Body of pancreas (tissue), 4 donors: ENCODE measurements at regions not wholly inside any gene's neighbourhood (a gene's known extent, or its start where the extent isn't known, plus 50 kb on each side); places are given as distances from the start of the nearest gene placed in this dataset.

Experiments used
- CTCF ChIP-seq, 7 experiments: fragments of 450-650 bp in 4 of 7; fragments of 200-600 bp in 3 of 7; sonication (generic) in 3 of 7; IDR thresholded peaks; one replicate each; pipeline ENCODE4 v1.5.1; 2016 to 2019; ENCODE audit warnings: antibody characterized with exemption in 7 of 7
- POLR2A ChIP-seq, 3 donors: fragments of 450-650 bp; IDR thresholded peaks; one replicate each; pipeline ENCODE4 v1.6.1; 2016; ENCODE audit warnings: antibody characterized with exemption in 3 of 3, mild to moderate bottlenecking in 2 of 3

- TF ChIP-seq CTCF (IDR thresholded peaks at IDR 0.05) (no peak), POLR2A (IDR thresholded peaks at IDR 0.05) (no peak)
Observed at GRCh38 chr4:129707949-129708348, 612.0 kb downstream of the C4orf33 start.
